NCI-H2196 (cell line): ENCODE measurements at regions not wholly inside any gene's neighbourhood (a gene's known extent, or its start where the extent isn't known, plus 50 kb on each side); places are given as distances from the start of the nearest gene placed in this dataset.
A peak's percentile ranks its signal among the peaks of the same experiment; 100 is the strongest.
"Not testable (repeated sequence)": the region's sequence is repeated elsewhere in the genome, so short reads cannot be mapped to it uniquely, and the experiment has no call there.

Source experiments
- DNase-seq: peaks from one replicate; lab custom pipeline; 2025; ENCODE audit not compliant: unreplicated experiment; lab: John Stamatoyannopoulos, UW

- DNase-seq, result no peak
These were observed 123.9 kb upstream of the GRIK3 start for GRCh38 chr1:37158113-37158749.

GRCh38 chr1:37159102-37159501 is 124.8 kb upstream of the GRIK3 start:
- no peak for DNase-seq

GRCh38 chr1:37161171-37161570 is 126.9 kb upstream of the GRIK3 start:
- no peak for DNase-seq

GRCh38 chr1:37162059-37162458 is 127.7 kb upstream of the GRIK3 start:
- DNase-seq, result no peak

- DNase-seq, result no peak
These were observed 131.7 kb upstream of the GRIK3 start for GRCh38 chr1:37166005-37166404.

GRCh38 chr1:37167479-37167878 is 133.2 kb upstream of the GRIK3 start:
- DNase-seq, result peak; percentile 7

GRCh38 chr1:37169241-37169640 is 134.9 kb upstream of the GRIK3 start:
- no peak for DNase-seq

- no peak for DNase-seq
These were observed 135.5 kb upstream of the GRIK3 start for GRCh38 chr1:37169743-37170275.

- no peak for DNase-seq
These were observed 137.4 kb upstream of the GRIK3 start for GRCh38 chr1:37171691-37172090.

GRCh38 chr1:37174341-37174740 is 140.0 kb upstream of the GRIK3 start:
- no peak for DNase-seq

- DNase-seq, result no peak
These were observed 140.6 kb upstream of the GRIK3 start for GRCh38 chr1:37174876-37175275.

- DNase-seq, result no peak
These were observed 141.4 kb upstream of the GRIK3 start for GRCh38 chr1:37175666-37176215.

GRCh38 chr1:37176269-37176668 is 142.0 kb upstream of the GRIK3 start:
- no peak for DNase-seq

GRCh38 chr1:37177230-37177864 is 143.0 kb upstream of the GRIK3 start:
- peak; percentile 36 for DNase-seq

- no peak for DNase-seq
These were observed 147.1 kb upstream of the GRIK3 start for GRCh38 chr1:37181425-37181824.

GRCh38 chr1:37184789-37185188 is 150.5 kb upstream of the GRIK3 start:
- DNase-seq, result no peak

GRCh38 chr1:37186246-37186756 is 152.0 kb upstream of the GRIK3 start:
- DNase-seq, result peak; percentile 48

- DNase-seq, result peak; percentile 13
These were observed 154.8 kb upstream of the GRIK3 start for GRCh38 chr1:37189111-37189510.

GRCh38 chr1:37197411-37197810 is 163.1 kb upstream of the GRIK3 start:
- DNase-seq, result no peak

GRCh38 chr1:37214305-37214704 is 180.0 kb upstream of the GRIK3 start:
- DNase-seq, result not testable (repeated sequence)

- no peak for DNase-seq
These were observed 199.3 kb upstream of the GRIK3 start for GRCh38 chr1:37233606-37234005.

- DNase-seq, result no peak
These were observed 200.7 kb upstream of the GRIK3 start for GRCh38 chr1:37234941-37235418.
